Gastrocnemius medialis (tissue), 4 donors: ENCODE measurements at regions not wholly inside any gene's neighbourhood (a gene's known extent, or its start where the extent isn't known, plus 50 kb on each side); places are given as distances from the start of the nearest gene placed in this dataset.

Experiments
- ATAC-seq, 2 donors: fragments of 150-250 bp; one replicate each; pipeline ENCODE4 v1.9.1; 2016
- DNase-seq, 2 donors: peaks; one replicate each; pipeline ENCODE4 v3.0.0-alpha.2; 2019
- H3K27ac ChIP-seq, 4 donors: fragments of 200-600 bp; sonication (generic); 1 replicate in 1 of 4; 2 replicates in 3 of 4; pipeline ENCODE4 v1.5.1; 2016 to 2018; ENCODE audit warnings: mild to moderate bottlenecking in 2 of 4, moderate library complexity in 1 of 4
- H3K27me3 ChIP-seq, 3 donors: fragments of 200-600 bp; sonication (generic) in 2 of 3; 1 replicate in 1 of 3; 2 replicates in 2 of 3; pipeline versions ENCODE4 v1.5.1 to v1.6.0; 2016 to 2019; ENCODE audit warnings: mild to moderate bottlenecking in 1 of 3, moderate library complexity in 1 of 3
- H3K36me3 ChIP-seq, 2 donors: fragments of 200-600 bp; sonication (generic) in 1 of 2; one replicate each; pipeline ENCODE4 v1.5.1; 2017 to 2018
- H3K4me1 ChIP-seq, 2 donors: fragments of 200-600 bp; sonication (generic) in 1 of 2; one replicate each; pipeline ENCODE4 v1.5.1; 2016 to 2017; ENCODE audit warnings: mild to moderate bottlenecking in 2 of 2
- H3K4me3 ChIP-seq, 4 donors: fragments of 200-600 bp; sonication (generic) in 3 of 4; 1 replicate in 1 of 4; 2 replicates in 3 of 4; pipeline ENCODE4 v1.5.1; 2016 to 2019; ENCODE audit warnings: mild to moderate bottlenecking in 2 of 4
- H3K9me3 ChIP-seq, 3 donors: fragments of 200-600 bp; sonication (generic) in 2 of 3; 1 replicate in 1 of 3; 2 replicates in 2 of 3; pipeline ENCODE4 v1.5.1; 2016 to 2019
- CTCF ChIP-seq, 5 experiments: fragments of 450-650 bp in 3 of 5; fragments of 200-600 bp in 2 of 5; sonication (generic) in 2 of 5; IDR thresholded peaks in 4 of 5; conservative IDR thresholded peaks in 1 of 5; 1 replicate in 4 of 5; 2 replicates in 1 of 5; pipeline ENCODE4 v1.5.1; 2016 to 2019; ENCODE audit warnings: antibody characterized with exemption in 5 of 5, mild to moderate bottlenecking in 3 of 5, moderate library complexity in 3 of 5
- POLR2A ChIP-seq, 2 donors: fragments of 450-650 bp; IDR thresholded peaks; one replicate each; pipeline ENCODE4 v1.6.1; 2017; ENCODE audit warnings: antibody characterized with exemption in 2 of 2, mild to moderate bottlenecking in 2 of 2, moderate library complexity in 2 of 2
- in situ Hi-C, 4 donors: fragments of 200-750 bp; cut with MboI; loops; one replicate each; pipeline versions ENCODE4 v1.15.0 to v1.8.0; 2017; ENCODE audit warnings: low sequenced_read_pairs in 4 of 4
- intact Hi-C: fragments of 100-400 bp; cut with DNase I; formaldehyde crosslinking; loops from one replicate; pipeline ENCODE4 v1.15.1; 2023; ENCODE audit warnings: low total_unique reads

- Histone ChIP-seq H3K27me3 (no peaks in the 10 kb centered on the region), H3K4me1 (no peaks in the 10 kb centered on the region), H3K9me3 (no peaks in the 10 kb centered on the region), H3K4me3 (no peak overlapping the region), H3K36me3 (no peaks in the 10 kb centered on the region), H3K27ac (no peak overlapping the region)
- ATAC-seq (no peak), DNase-seq (no peak)
- in situ Hi-C loops (no loop called here), intact Hi-C loops (no loop called here)
- TF ChIP-seq POLR2A (IDR thresholded peaks at IDR 0.05) (no peak), CTCF (IDR thresholded peaks at IDR 0.05 in 4 of 5, conservative IDR thresholded peaks at IDR 0.05 in 1 of 5) (no peak)
Measured at GRCh38 chr3:102753901-102754300, 319.1 kb downstream of the ZPLD1 start.

GRCh38 chr3:102756706-102757105, 321.9 kb downstream of the ZPLD1 start:
- no peaks in the 10 kb centered on the region for H3K36me3 ChIP-seq
- DNase-seq = no peak
- ATAC-seq = no peak
- H3K4me3 ChIP-seq = no peak overlapping the region
- in situ Hi-C loops (no loop called here), intact Hi-C loops (no loop called here)
- H3K4me1 ChIP-seq = no peaks in the 10 kb centered on the region
- no peak overlapping the region for H3K27ac ChIP-seq
- no peaks in the 10 kb centered on the region for H3K27me3 ChIP-seq
- H3K9me3 ChIP-seq = no peaks in the 10 kb centered on the region
- no peak for TF ChIP-seq CTCF (IDR thresholded peaks at IDR 0.05 in 4 of 5, conservative IDR thresholded peaks at IDR 0.05 in 1 of 5)
- TF ChIP-seq POLR2A (IDR thresholded peaks at IDR 0.05) = no peak

- Histone ChIP-seq H3K4me1 (no peaks in the 10 kb centered on the region), H3K4me3 (no peak overlapping the region), H3K27me3 (no peaks in the 10 kb centered on the region), H3K9me3 (no peaks in the 10 kb centered on the region), H3K27ac (no peak overlapping the region), H3K36me3 (no peaks in the 10 kb centered on the region)
- intact Hi-C loops = no loop called here
- DNase-seq (no peak), ATAC-seq (no peak)
- in situ Hi-C loops = no loop called here
- no peak for TF ChIP-seq CTCF (IDR thresholded peaks at IDR 0.05 in 4 of 5, conservative IDR thresholded peaks at IDR 0.05 in 1 of 5)
- no peak for TF ChIP-seq POLR2A (IDR thresholded peaks at IDR 0.05)
Measured at GRCh38 chr3:102757950-102758349, 323.1 kb downstream of the ZPLD1 start.

- in situ Hi-C loops = no loop called here
- intact Hi-C loops = no loop called here
- no peak for ATAC-seq
- Histone ChIP-seq H3K36me3 (no peaks in the 10 kb centered on the region), H3K27ac (no peak overlapping the region), H3K27me3 (no peaks in the 10 kb centered on the region), H3K4me1 (no peaks in the 10 kb centered on the region), H3K9me3 (no peaks in the 10 kb centered on the region), H3K4me3 (no peak overlapping the region)
- TF ChIP-seq POLR2A (IDR thresholded peaks at IDR 0.05) (no peak), CTCF (IDR thresholded peaks at IDR 0.05 in 4 of 5, conservative IDR thresholded peaks at IDR 0.05 in 1 of 5) (no peak)
- no peak for DNase-seq
Measured at GRCh38 chr3:102761766-102762165, 327.0 kb downstream of the ZPLD1 start.

- Histone ChIP-seq H3K9me3 (no peaks in the 10 kb centered on the region), H3K27me3 (no peaks in the 10 kb centered on the region), H3K4me1 (no peaks in the 10 kb centered on the region), H3K36me3 (no peaks in the 10 kb centered on the region), H3K27ac (no peak overlapping the region), H3K4me3 (no peak overlapping the region)
- DNase-seq (no peak), ATAC-seq (no peak)
- intact Hi-C loops (no loop called here), in situ Hi-C loops (no loop called here)
- TF ChIP-seq CTCF (IDR thresholded peaks at IDR 0.05 in 4 of 5, conservative IDR thresholded peaks at IDR 0.05 in 1 of 5) (no peak), POLR2A (IDR thresholded peaks at IDR 0.05) (no peak)
Measured at GRCh38 chr3:102790747-102791325, 356.0 kb downstream of the ZPLD1 start.
